Calu3 (cell line): ENCODE measurements at regions not wholly inside any gene's neighbourhood (a gene's known extent, or its start where the extent isn't known, plus 50 kb on each side); places are given as distances from the start of the nearest gene placed in this dataset.

Source experiments
- BruUV-seq: library from RNA; stranded (reverse); fragments of 400-500 nt; replicated peaks from 2 replicates; lab custom pipeline; 2021; lab: Mats Ljungman, UMichigan
- CTCF ChIA-PET: fragments of 300-600 bp; sonication (Branson Sonifier 250); formaldehyde crosslinking; loops from one replicate; lab custom pipeline; 2022; ENCODE audit warnings: antibody characterized with exemption; lab: Charles Lee
- DNase-seq: peaks from one replicate; pipeline ENCODE4 v3.0.0; 2022
- H3K27ac Mint-ChIP-seq: one replicate; pipeline ENCODE4 v1.8.0; 2022; ENCODE audit warnings: mixed read lengths; ENCODE audit not compliant: unreplicated experiment
- H3K27me3 Mint-ChIP-seq: one replicate; pipeline ENCODE4 v1.8.0; 2022; ENCODE audit warnings: mixed read lengths; ENCODE audit not compliant: unreplicated experiment
- H3K36me3 Mint-ChIP-seq: one replicate; pipeline ENCODE4 v1.8.0; 2022; ENCODE audit warnings: mild to moderate bottlenecking, moderate library complexity, mixed read lengths; ENCODE audit not compliant: insufficient read depth, unreplicated experiment
- H3K4me1 Mint-ChIP-seq: one replicate; pipeline ENCODE4 v1.8.0; 2022; ENCODE audit warnings: mild to moderate bottlenecking, low read depth, mixed read lengths; ENCODE audit not compliant: unreplicated experiment
- H3K4me3 Mint-ChIP-seq: one replicate; pipeline ENCODE4 v1.8.0; 2022; ENCODE audit warnings: mild to moderate bottlenecking, low read depth, moderate library complexity, mixed read lengths; ENCODE audit not compliant: unreplicated experiment
- H3K9me3 Mint-ChIP-seq: one replicate; pipeline ENCODE4 v1.8.0; 2022; ENCODE audit warnings: low read depth, mixed read lengths; ENCODE audit not compliant: unreplicated experiment
- CTCF ChIP-seq: fragments of 200-600 bp; IDR thresholded peaks from one replicate; pipeline ENCODE4 v1.8.0; 2022; ENCODE audit warnings: antibody characterized with exemption; ENCODE audit not compliant: unreplicated experiment
- intact Hi-C: fragments of 100-400 bp; cut with micrococcal nuclease; formaldehyde crosslinking; loops from one replicate; pipeline ENCODE4 v1.10.0; 2022; ENCODE audit not compliant: unreplicated experiment

- CTCF ChIA-PET: no interaction called here
- DNase-seq: peak; percentile 42
- Mint-ChIP-seq H3K4me3 (no peak overlapping the region), H3K36me3 (no peaks in the 10 kb centered on the region), H3K9me3 (no peaks in the 10 kb centered on the region), H3K4me1 (peaks cover 31% of the 10 kb centered on the region), H3K27me3 (no peaks in the 10 kb centered on the region), H3K27ac (peak overlapping the region; percentile 77)
- TF ChIP-seq CTCF: no peak
- BruUV-seq: no TSS peak
- intact Hi-C loops: no loop called here
Observed at GRCh38 chr4:11732155-11732554, 303.5 kb upstream of the HS3ST1 start.

- H3K27ac Mint-ChIP-seq: no peak overlapping the region
- no peaks in the 10 kb centered on the region for H3K9me3 Mint-ChIP-seq
- no peak overlapping the region for H3K4me3 Mint-ChIP-seq
- no peak for TF ChIP-seq CTCF
- BruUV-seq: no TSS peak
- intact Hi-C loops: no loop called here
- H3K4me1 Mint-ChIP-seq: peaks cover 31% of the 10 kb centered on the region
- H3K27me3 Mint-ChIP-seq: no peaks in the 10 kb centered on the region
- CTCF ChIA-PET: interaction anchor here (0.6 to 1.0 kb wide), 2 partner anchors 11 to 61 kb away, joined by 3 read pairs; no protein-coding TSS in a partner anchor
- DNase-seq: no peak
- H3K36me3 Mint-ChIP-seq: no peaks in the 10 kb centered on the region
Observed at GRCh38 chr4:11730545-11730944, 301.9 kb upstream of the HS3ST1 start.

- H3K4me3 Mint-ChIP-seq: peak overlapping the region; percentile 3
- TF ChIP-seq CTCF: no peak
- BruUV-seq: no TSS peak
- no peak for DNase-seq
- no peaks in the 10 kb centered on the region for H3K36me3 Mint-ChIP-seq
- intact Hi-C loops: no loop called here
- peak overlapping the region; percentile 34 for H3K27ac Mint-ChIP-seq
- no peaks in the 10 kb centered on the region for H3K9me3 Mint-ChIP-seq
- H3K4me1 Mint-ChIP-seq: peaks cover 31% of the 10 kb centered on the region
- no peaks in the 10 kb centered on the region for H3K27me3 Mint-ChIP-seq
- CTCF ChIA-PET: no interaction called here
Observed at GRCh38 chr4:11729548-11729947, 300.9 kb upstream of the HS3ST1 start.

- Mint-ChIP-seq H3K27me3 (no peaks in the 10 kb centered on the region), H3K9me3 (no peaks in the 10 kb centered on the region), H3K4me3 (no peak overlapping the region), H3K4me1 (peaks cover 31% of the 10 kb centered on the region), H3K27ac (no peak overlapping the region), H3K36me3 (no peaks in the 10 kb centered on the region)
- no peak for DNase-seq
- no TSS peak for BruUV-seq
- CTCF ChIA-PET: no interaction called here
- intact Hi-C loops: no loop called here
- no peak for TF ChIP-seq CTCF
Observed at GRCh38 chr4:11727903-11728564, 299.3 kb upstream of the HS3ST1 start.
